ENCODE measurements at regions not wholly inside any gene's neighbourhood (a gene's known extent, or its start where the extent isn't known, plus 50 kb on each side); places are given as distances from the start of the nearest gene placed in this dataset.

GRCh38 chr13:82661126-82661525 lies 1221.1 kb downstream of the SLITRK1 start:
- FAIRE-seq = no peak

DNA sequence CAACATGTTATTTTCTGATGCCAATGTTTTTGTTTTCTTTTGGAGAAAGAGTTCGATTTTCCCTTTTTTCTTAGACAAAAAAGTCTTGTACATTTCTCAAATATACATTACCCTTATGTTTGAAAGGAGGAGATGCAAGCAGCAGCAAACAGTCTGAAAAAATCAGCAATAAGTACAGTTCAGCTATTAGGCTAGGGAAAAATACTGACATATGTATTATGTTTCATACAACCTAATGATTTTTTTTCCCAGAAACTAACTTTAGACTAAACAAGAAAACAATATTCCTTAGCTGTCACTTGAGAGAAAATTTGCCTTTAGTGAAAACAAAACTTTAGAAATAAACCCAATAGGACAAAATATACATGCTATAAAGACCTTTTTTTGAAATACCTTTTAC lies 1223.5 kb downstream of the SLITRK1 start:
- FAIRE-seq = no peak

GRCh38 chr13:82657471-82657870 lies 1224.8 kb downstream of the SLITRK1 start:
- FAIRE-seq = no peak

- FAIRE-seq = no peak
Measured at GRCh38 chr13:82654861-82655855, 1227.1 kb downstream of the SLITRK1 start.

DNA sequence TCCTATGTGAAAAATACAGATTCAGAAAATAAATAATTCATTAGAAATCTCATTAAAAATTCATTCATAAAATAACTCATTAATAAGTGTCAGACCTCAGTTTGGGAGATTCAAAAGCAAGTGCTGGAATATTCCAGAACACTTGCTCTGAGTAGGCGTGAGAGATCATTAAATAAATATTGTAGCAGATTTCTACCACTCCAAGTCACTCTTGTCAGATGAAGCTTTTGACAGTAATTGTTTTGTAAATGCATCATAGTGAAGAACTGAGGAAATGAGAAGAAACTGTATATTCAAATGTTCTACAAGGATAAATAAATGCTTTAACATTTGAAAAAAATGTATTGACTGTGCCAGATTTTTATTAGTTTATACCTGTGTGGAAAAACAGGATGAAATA lies 1228.1 kb downstream of the SLITRK1 start:
- peak; percentile 21 for FAIRE-seq

GRCh38 chr13:82647540-82647939 lies 1234.7 kb downstream of the SLITRK1 start:
- FAIRE-seq = no peak

GRCh38 chr13:82636119-82636518 lies 1246.2 kb downstream of the SLITRK1 start:
- FAIRE-seq = no peak

DNA sequence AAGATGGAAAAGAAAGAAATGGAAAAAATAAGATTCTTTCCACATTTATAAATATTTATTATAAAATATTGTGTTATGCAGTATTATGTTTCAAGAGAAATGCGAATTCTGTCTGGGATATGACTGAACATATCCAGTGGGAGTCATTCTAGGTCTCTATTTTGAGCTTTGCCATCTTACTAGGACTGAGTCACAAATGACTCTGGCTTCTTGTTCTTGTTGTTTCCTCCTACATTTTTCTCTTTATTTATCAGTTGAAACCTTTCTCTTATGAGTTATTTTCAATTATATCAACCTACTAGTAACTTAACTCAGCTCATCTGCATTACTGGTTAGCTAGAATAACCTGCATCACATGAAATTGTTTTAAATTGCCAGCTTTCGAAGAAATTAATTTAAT lies 1247.3 kb downstream of the SLITRK1 start:
- FAIRE-seq = no peak

- no peak for FAIRE-seq
Measured at GRCh38 chr13:82627183-82627582, 1255.1 kb downstream of the SLITRK1 start.

DNA sequence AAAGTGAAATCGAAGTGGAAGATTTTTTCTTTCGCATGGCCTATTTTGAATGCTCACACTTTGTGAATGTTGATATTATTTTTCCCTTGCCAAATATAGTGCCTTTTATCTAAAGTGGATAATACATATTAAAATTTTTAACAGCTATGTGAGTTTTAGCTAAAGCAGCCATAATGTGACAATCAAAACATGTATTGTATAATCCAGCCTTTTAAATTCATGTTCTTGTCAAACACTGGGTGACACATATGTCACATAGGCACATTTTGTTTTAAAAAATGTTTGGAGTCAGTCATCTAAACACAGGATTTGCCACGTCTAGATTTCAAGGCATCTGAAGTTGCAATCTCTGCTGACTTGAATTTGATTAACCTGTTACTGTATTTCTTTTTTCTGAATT lies 1256.6 kb downstream of the SLITRK1 start:
- FAIRE-seq = no peak

DNA sequence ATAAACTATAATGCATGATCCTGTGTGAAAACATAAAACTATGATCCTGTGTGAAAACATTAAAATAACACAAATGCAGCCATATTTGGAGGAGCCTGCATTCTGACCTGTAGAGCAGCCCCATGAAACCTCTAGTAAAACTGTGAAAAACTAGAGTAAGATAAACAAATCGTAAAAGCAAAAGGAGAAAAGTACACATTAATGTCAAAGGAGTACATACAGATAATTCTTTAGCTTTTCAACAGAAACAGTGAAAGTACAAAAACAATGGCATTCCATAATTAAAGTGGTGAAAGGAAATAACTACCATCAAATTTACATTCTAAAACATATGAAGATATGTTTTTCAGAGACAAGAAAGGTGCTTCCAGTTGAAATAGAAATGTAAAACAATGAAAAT lies 1267.2 kb downstream of the SLITRK1 start:
- FAIRE-seq = no peak

- FAIRE-seq = no peak
Measured at GRCh38 chr13:82614086-82614485, 1268.2 kb downstream of the SLITRK1 start.

- FAIRE-seq = no peak
Measured at GRCh38 chr13:82606008-82606407, 1276.3 kb downstream of the SLITRK1 start.

- FAIRE-seq = no peak
Measured at GRCh38 chr13:82597747-82598146, 1284.5 kb downstream of the SLITRK1 start.

DNA sequence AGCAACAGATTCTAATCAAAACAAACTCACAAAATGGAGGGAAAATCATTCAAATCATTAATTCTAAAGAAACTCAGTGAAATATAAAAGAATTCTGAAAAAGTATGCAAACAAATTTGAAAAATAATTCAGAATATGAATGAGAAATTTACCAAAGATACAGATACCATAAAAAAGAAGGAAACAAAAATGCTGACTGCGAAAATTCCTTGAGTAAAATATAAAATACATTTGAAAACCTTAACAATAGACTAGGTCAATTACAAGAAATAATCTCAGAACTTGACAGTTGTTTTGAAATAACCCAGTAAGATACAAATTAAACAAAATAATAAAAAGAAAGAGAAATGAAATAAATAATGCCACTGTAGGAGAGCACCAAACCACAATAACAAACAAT lies 1289.0 kb downstream of the SLITRK1 start:
- FAIRE-seq = no peak

GRCh38 chr13:82571653-82572052 lies 1310.6 kb downstream of the SLITRK1 start:
- no peak for FAIRE-seq

DNA sequence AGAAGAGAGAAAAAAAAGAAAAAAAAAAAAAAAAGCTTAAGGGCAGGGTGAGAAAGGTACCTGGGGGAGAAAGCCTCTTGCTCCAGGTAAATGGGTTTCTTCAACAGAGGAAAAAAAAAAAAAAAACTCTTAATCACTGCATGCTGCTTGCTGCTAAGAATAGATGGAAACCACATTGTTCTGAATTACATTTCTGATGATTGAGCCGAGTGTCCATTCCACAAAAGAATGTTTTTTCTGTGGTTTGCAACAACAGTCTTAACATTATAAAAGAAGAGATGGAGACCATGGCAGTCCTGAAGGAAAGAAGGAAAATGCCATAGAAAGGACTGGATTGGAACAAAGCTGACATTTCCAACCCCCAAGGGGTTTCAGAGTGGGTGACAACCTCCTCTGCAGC lies 1312.7 kb downstream of the SLITRK1 start:
- no peak for FAIRE-seq

DNA sequence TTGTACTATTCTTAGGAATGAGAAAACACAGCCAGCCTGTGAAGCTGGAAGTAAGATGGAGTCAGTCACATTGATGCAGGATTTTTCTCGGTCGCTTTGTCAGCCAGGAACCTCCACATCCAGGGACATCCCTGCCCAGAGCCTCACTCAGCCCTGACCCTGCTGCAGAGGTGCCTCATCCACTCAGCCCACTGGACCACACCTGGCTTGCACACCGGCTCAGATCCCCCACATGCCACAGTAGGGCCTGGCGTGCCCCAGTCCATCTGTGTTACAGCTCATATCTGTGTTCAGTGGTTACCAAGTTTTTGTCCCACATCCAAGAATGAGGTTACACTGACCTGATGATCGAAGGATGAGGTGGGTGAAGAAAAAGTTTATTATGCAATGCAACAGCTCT lies 1315.4 kb downstream of the SLITRK1 start:
- FAIRE-seq = no peak

DNA sequence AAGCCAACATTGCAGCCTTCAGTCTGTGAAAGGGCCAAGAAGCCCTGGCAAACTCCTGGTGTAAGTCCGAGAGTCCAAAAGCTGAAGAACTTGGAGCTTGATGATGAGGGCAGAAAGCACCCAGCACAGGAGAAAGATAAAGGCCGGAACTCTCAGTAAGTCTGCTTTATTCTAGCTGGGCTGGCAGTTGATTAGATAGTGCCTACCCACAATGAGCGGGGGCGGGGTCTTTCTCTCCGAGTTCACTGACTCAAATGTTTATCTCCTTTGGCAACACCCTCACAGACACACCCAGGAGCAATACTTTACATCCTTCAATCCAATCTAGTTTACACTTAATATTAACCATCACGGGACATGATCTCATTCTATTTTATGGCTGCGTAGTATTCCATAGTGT lies 1317.1 kb downstream of the SLITRK1 start:
- FAIRE-seq = no peak

- FAIRE-seq = no peak
Measured at GRCh38 chr13:82560889-82561288, 1321.4 kb downstream of the SLITRK1 start.

DNA sequence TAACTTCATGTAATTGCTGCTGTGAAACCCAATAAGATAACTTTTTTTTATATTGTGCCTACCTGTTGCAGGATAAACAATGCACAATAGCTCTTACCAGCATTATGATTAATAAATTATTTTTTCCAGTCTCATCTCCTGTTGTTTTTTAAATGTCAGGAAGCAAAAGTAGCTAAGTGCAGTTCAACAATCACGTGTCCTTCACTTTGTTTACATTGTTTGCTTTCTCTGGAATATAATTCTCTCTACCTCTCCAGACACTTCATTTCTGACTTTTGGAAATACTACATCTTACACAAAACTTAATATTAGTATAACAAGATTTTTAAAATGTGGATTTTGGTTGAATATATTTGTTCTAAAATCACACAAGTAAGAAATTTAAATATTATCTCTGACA lies 1359.4 kb downstream of the SLITRK1 start:
- no peak for FAIRE-seq

GRCh38 chr13:82506805-82507414 lies 1375.4 kb downstream of the SLITRK1 start:
- no peak for FAIRE-seq

- FAIRE-seq = no peak
Measured at GRCh38 chr13:82501834-82502233, 1380.4 kb downstream of the SLITRK1 start.

GRCh38 chr13:82480415-82480814 lies 1401.9 kb downstream of the SLITRK1 start:
- peak; percentile 78 for FAIRE-seq

Measured in A204.1 (cell line).